HEK293 (cell line): ENCODE measurements at regions not wholly inside any gene's neighbourhood (a gene's known extent, or its start where the extent isn't known, plus 50 kb on each side); places are given as distances from the start of the nearest gene placed in this dataset.

Experiments used
- CTCF ChIA-PET: fragments of 350-600 bp; formaldehyde crosslinking; extraction: SDS; loops from one replicate; lab custom pipeline; 2021; ENCODE audit warnings: antibody characterized with exemption; lab: Yijun Ruan, JAX
- POLR2A ChIA-PET: fragments of 300-600 bp; formaldehyde crosslinking; extraction: SDS; loops from one replicate; lab custom pipeline; 2020; ENCODE audit warnings: antibody characterized with exemption, inconsistent platforms; lab: Yijun Ruan, JAX
- H3K27ac ChIP-seq: fragments of 200-500 bp; sonication (Bioruptor generic); 2 replicates; pipeline ENCODE4 v1.5.1; 2014; ENCODE audit warnings: low read depth, low read length, control low read depth, inconsistent platforms; ENCODE audit errors: extremely low read depth
- H3K36me3 ChIP-seq, 2 experiments: fragments of 200-500 bp in 1 of 2; sonication (Bioruptor generic) in 1 of 2; 1 replicate in 1 of 2; 2 replicates in 1 of 2; pipeline ENCODE4 v1.5.1; 2014 to 2017; ENCODE audit warnings: inconsistent platforms in 2 of 2, low read length in 2 of 2; ENCODE audit not compliant: control insufficient read depth in 2 of 2, insufficient read depth in 1 of 2
- H3K4me1 ChIP-seq: fragments of 200-500 bp; sonication (Bioruptor generic); 2 replicates; pipeline ENCODE4 v1.5.1; 2014; ENCODE audit warnings: mild to moderate bottlenecking, low read length, inconsistent platforms; ENCODE audit not compliant: control insufficient read depth, insufficient read depth
- H3K4me3 ChIP-seq: 2 replicates; pipeline ENCODE4 v1.5.1; 2011; ENCODE audit warnings: low read depth, mild to moderate bottlenecking, control low read depth, low read length, moderate library complexity
- H3K9me3 ChIP-seq: fragments of 200-500 bp; sonication (Bioruptor generic); 2 replicates; pipeline ENCODE4 v1.5.1; 2014; ENCODE audit warnings: low read depth, low read length, inconsistent platforms; ENCODE audit not compliant: control insufficient read depth, insufficient read depth
- EGR2 ChIP-seq: fragments of 450-650 bp; formaldehyde crosslinking; IDR thresholded peaks from 2 replicates; pipeline ENCODE4 v1.5.1; 2016; ENCODE audit warnings: low read depth, missing biosample characterization, missing genetic modification characterization
- GLI4 ChIP-seq: fragments of 450-650 bp; formaldehyde crosslinking; IDR thresholded peaks from 2 replicates; pipeline ENCODE4 v1.5.1; 2016; ENCODE audit warnings: missing biosample characterization, missing genetic modification characterization
- HOXC10 ChIP-seq: sonication (generic); formaldehyde crosslinking; IDR thresholded peaks from 2 replicates; pipeline ENCODE4 v1.8.1; 2023; ENCODE audit warnings: mild to moderate bottlenecking, missing genetic modification reagents
- IKZF3 ChIP-seq: fragments of 450-650 bp; IDR thresholded peaks from 2 replicates; pipeline ENCODE4 v1.5.0; 2018; ENCODE audit warnings: missing biosample characterization, mild to moderate bottlenecking, missing genetic modification characterization, moderate library complexity
- MZF1 ChIP-seq: fragments of 450-650 bp; formaldehyde crosslinking; IDR thresholded peaks from 2 replicates; pipeline ENCODE4 v1.5.1; 2017; ENCODE audit warnings: missing biosample characterization, missing genetic modification characterization, borderline replicate concordance
- YY2 ChIP-seq: fragments of 450-650 bp; formaldehyde crosslinking; IDR thresholded peaks from 2 replicates; pipeline ENCODE4 v1.5.1; 2016; ENCODE audit warnings: missing biosample characterization, missing genetic modification characterization
- ZBTB20 ChIP-seq: fragments of 450-650 bp; formaldehyde crosslinking; IDR thresholded peaks from 2 replicates; pipeline ENCODE4 v1.5.1; 2016; ENCODE audit warnings: missing biosample characterization, missing genetic modification characterization
- ZBTB8A ChIP-seq: fragments of 450-650 bp; formaldehyde crosslinking; IDR thresholded peaks from 2 replicates; pipeline ENCODE4 v1.5.1; 2016; ENCODE audit warnings: missing biosample characterization, missing genetic modification characterization
- ZNF146 ChIP-seq: fragments of 450-650 bp; formaldehyde crosslinking; IDR thresholded peaks from 2 replicates; pipeline ENCODE4 v1.5.1; 2016; ENCODE audit warnings: missing biosample characterization, missing genetic modification characterization
- ZNF221 ChIP-seq: fragments of 450-650 bp; formaldehyde crosslinking; IDR thresholded peaks from 2 replicates; pipeline ENCODE4 v1.5.1; 2017; ENCODE audit warnings: missing biosample characterization, missing genetic modification characterization, borderline replicate concordance
- ZNF248 ChIP-seq: fragments of 450-650 bp; formaldehyde crosslinking; IDR thresholded peaks from 2 replicates; pipeline ENCODE4 v1.5.1; 2017; ENCODE audit warnings: missing biosample characterization, missing genetic modification characterization
- ZNF280D ChIP-seq: fragments of 450-650 bp; formaldehyde crosslinking; IDR thresholded peaks from 2 replicates; pipeline ENCODE4 v1.5.1; 2016; ENCODE audit warnings: missing biosample characterization, missing genetic modification characterization
- ZNF366 ChIP-seq: fragments of 450-650 bp; formaldehyde crosslinking; conservative IDR thresholded peaks from 2 replicates; pipeline ENCODE4 v1.5.1; 2016; ENCODE audit warnings: missing biosample characterization, missing genetic modification characterization
- ZNF426 ChIP-seq: fragments of 450-650 bp; formaldehyde crosslinking; IDR thresholded peaks from 2 replicates; pipeline ENCODE4 v1.5.1; 2017; ENCODE audit warnings: missing biosample characterization, missing genetic modification characterization, mild to moderate bottlenecking, inconsistent platforms, moderate library complexity
- ZNF561 ChIP-seq: fragments of 450-650 bp; IDR thresholded peaks from 2 replicates; pipeline ENCODE4 v1.5.1; 2018; ENCODE audit warnings: missing biosample characterization, missing genetic modification characterization, borderline replicate concordance
- ZNF571 ChIP-seq: fragments of 450-650 bp; formaldehyde crosslinking; IDR thresholded peaks from 2 replicates; pipeline ENCODE4 v1.5.0; 2017; ENCODE audit warnings: missing biosample characterization, missing genetic modification characterization
- ZNF747 ChIP-seq: fragments of 450-650 bp; formaldehyde crosslinking; IDR thresholded peaks from 2 replicates; pipeline ENCODE4 v1.5.1; 2016; ENCODE audit warnings: missing biosample characterization, missing genetic modification characterization
- ZNF776 ChIP-seq: fragments of 450-650 bp; formaldehyde crosslinking; IDR thresholded peaks from 2 replicates; pipeline ENCODE4 v1.5.0; 2017; ENCODE audit warnings: missing biosample characterization, missing genetic modification characterization, borderline replicate concordance
- TF ChIP-seq, protein P1 (sequence below): fragments of 450-650 bp; formaldehyde crosslinking; IDR thresholded peaks from 2 replicates; pipeline ENCODE4 v1.5.1; 2016; ENCODE audit warnings: missing biosample characterization, missing genetic modification characterization
- TF ChIP-seq, protein P2 (sequence below): fragments of 450-650 bp; formaldehyde crosslinking; IDR thresholded peaks from 2 replicates; pipeline ENCODE4 v1.5.0; 2017; ENCODE audit warnings: missing biosample characterization, missing genetic modification characterization, borderline replicate concordance

DNA sequence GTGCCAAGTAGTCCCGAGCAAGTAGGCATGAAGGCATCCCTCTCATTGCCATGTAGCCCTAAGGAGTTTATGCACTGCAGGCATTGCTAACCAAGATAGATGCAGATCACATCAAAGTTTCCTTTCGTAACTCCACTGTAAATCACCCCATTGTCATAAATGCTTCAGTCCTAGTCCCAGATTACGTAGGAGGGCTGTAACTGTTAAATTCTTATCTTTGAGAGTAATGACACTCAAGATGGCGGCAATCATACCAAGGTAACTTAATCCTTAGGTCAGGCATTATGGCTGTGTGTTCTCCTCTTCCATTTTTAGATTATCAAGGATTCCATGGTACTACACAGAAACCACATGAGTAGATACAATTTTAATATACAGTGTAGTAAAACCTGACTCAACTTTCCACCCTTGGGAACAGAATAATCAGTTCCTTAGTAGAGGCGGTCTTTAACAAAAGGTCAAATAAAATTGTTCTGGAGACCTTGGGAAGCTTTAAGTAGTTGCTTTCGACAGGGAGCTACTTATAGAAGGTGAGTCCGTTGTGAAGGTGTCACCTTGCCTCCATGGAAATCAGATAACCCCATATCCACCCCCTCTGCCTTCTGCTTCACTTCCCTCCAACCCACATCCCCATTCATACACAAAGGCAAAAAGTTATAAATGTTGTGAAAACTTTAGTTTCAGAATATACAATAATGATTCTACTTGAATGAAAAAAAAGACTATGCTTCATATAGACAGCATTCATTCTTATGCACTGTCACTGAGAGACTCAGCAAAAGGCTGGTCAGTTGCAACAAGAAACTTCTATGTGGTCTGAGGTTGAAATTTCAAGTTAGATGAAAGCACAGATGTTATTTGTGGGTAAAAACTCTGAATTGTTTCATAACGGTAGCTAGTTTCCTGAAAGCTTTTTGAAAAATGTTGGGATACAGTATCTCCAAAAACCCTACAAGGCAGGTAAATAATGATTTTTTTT, 64.8 kb upstream of the GALNT5 start:
- POLR2A ChIA-PET: no interaction called here
- no peaks in the 10 kb centered on the region for H3K36me3 ChIP-seq
- TF ChIP-seq ZNF776 (no peak), HOXC10 (CRISPR knock-in tag) (no peak), ZNF426 (tag by site-specific recombination) (no peak), ZBTB20 (tag by site-specific recombination) (no peak), ZNF248 (tag by site-specific recombination) (no peak), ZNF571 (tag by site-specific recombination) (no peak)
- TF ChIP-seq, protein P1, sequence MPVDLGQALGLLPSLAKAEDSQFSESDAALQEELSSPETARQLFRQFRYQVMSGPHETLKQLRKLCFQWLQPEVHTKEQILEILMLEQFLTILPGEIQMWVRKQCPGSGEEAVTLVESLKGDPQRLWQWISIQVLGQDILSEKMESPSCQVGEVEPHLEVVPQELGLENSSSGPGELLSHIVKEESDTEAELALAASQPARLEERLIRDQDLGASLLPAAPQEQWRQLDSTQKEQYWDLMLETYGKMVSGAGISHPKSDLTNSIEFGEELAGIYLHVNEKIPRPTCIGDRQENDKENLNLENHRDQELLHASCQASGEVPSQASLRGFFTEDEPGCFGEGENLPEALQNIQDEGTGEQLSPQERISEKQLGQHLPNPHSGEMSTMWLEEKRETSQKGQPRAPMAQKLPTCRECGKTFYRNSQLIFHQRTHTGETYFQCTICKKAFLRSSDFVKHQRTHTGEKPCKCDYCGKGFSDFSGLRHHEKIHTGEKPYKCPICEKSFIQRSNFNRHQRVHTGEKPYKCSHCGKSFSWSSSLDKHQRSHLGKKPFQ (tag by site-specific recombination): no peak
- TF ChIP-seq, all 188 proteins: peak for 0
- H3K9me3 ChIP-seq: no peaks in the 10 kb centered on the region
- H3K4me1 ChIP-seq: no peaks in the 10 kb centered on the region
- H3K4me3 ChIP-seq: no peak overlapping the region
- CTCF ChIA-PET: interaction anchor here (0.6 to 1.9 kb wide), 16 partner anchors 9 to 1815 kb away, joined by 3 to 21 read pairs (median 4); no protein-coding TSS in a partner anchor
- H3K27ac ChIP-seq: no peak overlapping the region

DNA sequence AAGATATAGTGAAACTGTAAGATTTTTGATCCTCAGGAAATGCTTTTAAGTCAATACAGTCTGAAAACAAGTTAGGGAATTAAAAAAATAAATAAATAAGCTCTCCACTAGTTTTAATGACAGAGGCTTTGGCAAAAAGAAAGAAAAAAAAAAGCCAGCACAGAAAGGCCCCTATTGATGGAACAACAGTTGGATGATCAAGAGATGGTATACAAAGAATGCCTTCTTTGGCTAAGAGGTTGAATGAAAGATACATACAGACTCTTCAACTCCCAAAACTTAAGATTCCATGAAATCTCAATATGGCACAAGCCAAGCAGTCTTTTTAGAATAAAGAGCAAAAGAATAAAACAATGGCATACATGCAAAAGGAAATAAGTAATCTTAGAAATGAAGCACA, 64.0 kb upstream of the GALNT5 start:
- ChIA-PET POLR2A (no interaction called here), CTCF (interaction anchor here (0.6 to 1.9 kb wide), 25 partner anchors 10 to 1832 kb away, joined by 3 to 21 read pairs (median 3); no protein-coding TSS in a partner anchor)
- H3K9me3 ChIP-seq: no peaks in the 10 kb centered on the region
- TF ChIP-seq ZNF561 (tag by site-specific recombination) (no peak), YY2 (tag by site-specific recombination) (no peak), ZNF366 (tag by site-specific recombination) (no peak), ZBTB8A (tag by site-specific recombination) (no peak), IKZF3 (tag by site-specific recombination) (no peak), GLI4 (tag by site-specific recombination) (no peak), ZNF747 (tag by site-specific recombination) (no peak)
- TF ChIP-seq, protein P2, sequence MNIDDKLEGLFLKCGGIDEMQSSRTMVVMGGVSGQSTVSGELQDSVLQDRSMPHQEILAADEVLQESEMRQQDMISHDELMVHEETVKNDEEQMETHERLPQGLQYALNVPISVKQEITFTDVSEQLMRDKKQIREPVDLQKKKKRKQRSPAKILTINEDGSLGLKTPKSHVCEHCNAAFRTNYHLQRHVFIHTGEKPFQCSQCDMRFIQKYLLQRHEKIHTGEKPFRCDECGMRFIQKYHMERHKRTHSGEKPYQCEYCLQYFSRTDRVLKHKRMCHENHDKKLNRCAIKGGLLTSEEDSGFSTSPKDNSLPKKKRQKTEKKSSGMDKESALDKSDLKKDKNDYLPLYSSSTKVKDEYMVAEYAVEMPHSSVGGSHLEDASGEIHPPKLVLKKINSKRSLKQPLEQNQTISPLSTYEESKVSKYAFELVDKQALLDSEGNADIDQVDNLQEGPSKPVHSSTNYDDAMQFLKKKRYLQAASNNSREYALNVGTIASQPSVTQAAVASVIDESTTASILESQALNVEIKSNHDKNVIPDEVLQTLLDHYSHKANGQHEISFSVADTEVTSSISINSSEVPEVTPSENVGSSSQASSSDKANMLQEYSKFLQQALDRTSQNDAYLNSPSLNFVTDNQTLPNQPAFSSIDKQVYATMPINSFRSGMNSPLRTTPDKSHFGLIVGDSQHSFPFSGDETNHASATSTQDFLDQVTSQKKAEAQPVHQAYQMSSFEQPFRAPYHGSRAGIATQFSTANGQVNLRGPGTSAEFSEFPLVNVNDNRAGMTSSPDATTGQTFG (tag by site-specific recombination): no peak
- no peaks in the 10 kb centered on the region for H3K4me1 ChIP-seq
- no peaks in the 10 kb centered on the region for H3K36me3 ChIP-seq
- no peak overlapping the region for H3K27ac ChIP-seq
- H3K4me3 ChIP-seq: no peak overlapping the region

GRCh38 chr2:157194097-157194688, 63.3 kb upstream of the GALNT5 start:
- H3K27ac ChIP-seq: no peak overlapping the region
- no peaks in the 10 kb centered on the region for H3K9me3 ChIP-seq
- ChIA-PET CTCF (interaction anchor here (0.6 to 1.9 kb wide), 21 partner anchors 12 to 1833 kb away, joined by 3 to 21 read pairs (median 3); no protein-coding TSS in a partner anchor), POLR2A (no interaction called here)
- H3K36me3 ChIP-seq: no peaks in the 10 kb centered on the region
- H3K4me3 ChIP-seq: no peak overlapping the region
- H3K4me1 ChIP-seq: no peaks in the 10 kb centered on the region
- TF ChIP-seq EGR2 (no peak), ZNF146 (tag by site-specific recombination) (no peak), ZNF221 (tag by site-specific recombination) (no peak), ZNF280D (tag by site-specific recombination) (no peak), MZF1 (tag by site-specific recombination) (no peak)
